ENCODE measurements at regions not wholly inside any gene's neighbourhood (a gene's known extent, or its start where the extent isn't known, plus 50 kb on each side); places are given as distances from the start of the nearest gene placed in this dataset.

GRCh38 chr16:73890186-73891128, 406.2 kb upstream of the PSMD7 start:
- Histone ChIP-seq H3K4me3 (ENCODE audit: low read depth, low read length) (peak overlapping the region; percentile 27), H3K36me3 (replicated peaks) (no peaks in the 10 kb centered on the region), H3K27me3 (replicated peaks) (no peaks in the 10 kb centered on the region), H3K27ac (no peak overlapping the region)
- in situ Hi-C loops (cut with HindIII; ENCODE audit: low pct_ligation_motif_present, low sequenced_read_pairs): no loop called here
- TF ChIP-seq CTCF (IDR thresholded peaks at IDR 0.05; ENCODE audit: low read depth, low read length, missing control alignments): no peak
- peak; percentile 1 for DNase-seq

DNA sequence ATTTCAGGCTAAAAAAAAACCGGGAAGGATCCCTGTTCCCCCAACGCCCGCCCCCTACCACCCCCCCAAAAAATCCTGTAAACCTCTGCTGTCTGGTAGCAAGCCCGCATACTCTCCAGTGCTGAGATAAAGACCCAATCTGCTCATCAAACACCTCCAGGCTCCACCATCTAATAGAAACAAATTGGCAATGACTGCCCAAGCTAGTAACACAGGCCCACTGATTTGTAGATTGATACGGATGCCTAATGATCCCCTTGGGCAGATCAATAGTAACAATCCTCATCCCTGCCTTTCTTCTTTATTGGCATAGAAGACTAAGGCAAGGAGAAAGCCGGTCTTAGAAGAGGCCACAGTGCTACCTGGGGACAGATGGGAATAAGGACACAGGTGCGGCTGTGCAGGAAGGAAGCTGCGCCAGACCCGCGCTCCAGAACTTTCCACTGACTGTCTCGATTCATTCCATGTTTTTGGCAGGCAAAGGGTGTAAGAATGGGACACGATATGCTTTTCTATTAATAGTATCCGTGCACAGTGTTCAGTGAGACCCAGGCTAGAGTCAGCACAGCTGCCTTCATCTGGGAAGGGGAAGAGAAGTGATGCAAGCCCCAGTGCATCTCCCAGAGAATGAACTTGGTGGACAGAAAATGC, 407.6 kb upstream of the PSMD7 start:
- TF ChIP-seq CTCF (IDR thresholded peaks at IDR 0.05; ENCODE audit: low read depth, low read length, missing control alignments): no peak

GRCh38 chr16:73887911-73888310, 408.7 kb upstream of the PSMD7 start:
- no peak overlapping the region for H3K4me3 ChIP-seq (ENCODE audit: low read depth, low read length)
- in situ Hi-C loops (cut with HindIII; ENCODE audit: low pct_ligation_motif_present, low sequenced_read_pairs): no loop called here
- H3K27me3 ChIP-seq (replicated peaks): no peaks in the 10 kb centered on the region
- no peaks in the 10 kb centered on the region for H3K36me3 ChIP-seq (replicated peaks)
- no peak overlapping the region for H3K27ac ChIP-seq
- no peak for DNase-seq
- no peak for TF ChIP-seq CTCF (IDR thresholded peaks at IDR 0.05; ENCODE audit: low read depth, low read length, missing control alignments)

More for the DNA sequence above, 407.6 kb upstream of the PSMD7 start:
- DNase-seq: no peak
- in situ Hi-C loops (cut with HindIII; ENCODE audit: low pct_ligation_motif_present, low sequenced_read_pairs): no loop called here
- H3K27me3 ChIP-seq (replicated peaks): no peaks in the 10 kb centered on the region
- no peak overlapping the region for H3K27ac ChIP-seq
- no peak overlapping the region for H3K4me3 ChIP-seq (ENCODE audit: low read depth, low read length)
- no peaks in the 10 kb centered on the region for H3K36me3 ChIP-seq (replicated peaks)

GRCh38 chr16:73886426-73886825, 410.2 kb upstream of the PSMD7 start:
- H3K36me3 ChIP-seq (replicated peaks): no peaks in the 10 kb centered on the region
- no peak overlapping the region for H3K27ac ChIP-seq
- H3K27me3 ChIP-seq (replicated peaks): no peaks in the 10 kb centered on the region
- no peak overlapping the region for H3K4me3 ChIP-seq (ENCODE audit: low read depth, low read length)
- DNase-seq: no peak
- in situ Hi-C loops (cut with HindIII; ENCODE audit: low pct_ligation_motif_present, low sequenced_read_pairs): no loop called here
- no peak for TF ChIP-seq CTCF (IDR thresholded peaks at IDR 0.05; ENCODE audit: low read depth, low read length, missing control alignments)

- TF ChIP-seq CTCF (IDR thresholded peaks at IDR 0.05; ENCODE audit: low read depth, low read length, missing control alignments): no peak
- H3K4me3 ChIP-seq (ENCODE audit: low read depth, low read length): no peak overlapping the region
- DNase-seq: no peak
- in situ Hi-C loops (cut with HindIII; ENCODE audit: low pct_ligation_motif_present, low sequenced_read_pairs): no loop called here
- no peak overlapping the region for H3K27ac ChIP-seq
- no peaks in the 10 kb centered on the region for H3K27me3 ChIP-seq (replicated peaks)
- no peaks in the 10 kb centered on the region for H3K36me3 ChIP-seq (replicated peaks)
These were observed 411.3 kb upstream of the PSMD7 start for GRCh38 chr16:73885319-73885718.
